MM.1S (cell line): ENCODE measurements at regions not wholly inside any gene's neighbourhood (a gene's known extent, or its start where the extent isn't known, plus 50 kb on each side); places are given as distances from the start of the nearest gene placed in this dataset.
"Not testable (repeated sequence)": the region's sequence is repeated elsewhere in the genome, so short reads cannot be mapped to it uniquely, and the experiment has no call there.

ENCODE experiments used
- DNase-seq: peaks from one replicate; pipeline ENCODE4 v3.0.0-alpha.2; 2015
- H2AFZ ChIP-seq: fragments of 300-600 bp; sonication (generic); 2 replicates; pipeline ENCODE4 v1.6.0; 2016; ENCODE audit warnings: antibody characterized with exemption, low read length
- H3F3A ChIP-seq: fragments of 300-600 bp; sonication (generic); 2 replicates; pipeline ENCODE4 v1.6.1; 2016; ENCODE audit warnings: mild to moderate bottlenecking, antibody characterized with exemption, low read length, moderate library complexity, mixed read lengths; ENCODE audit not compliant: insufficient read depth
- H3K27ac ChIP-seq: fragments of 300-600 bp; sonication (generic); 2 replicates; pipeline ENCODE4 v1.5.1; 2016; ENCODE audit warnings: mild to moderate bottlenecking, low read length
- H3K27me3 ChIP-seq: fragments of 300-600 bp; sonication (generic); replicated peaks from 2 replicates; pipeline ENCODE4 v1.6.0; 2016; ENCODE audit warnings: low read length; ENCODE audit not compliant: insufficient read depth
- H3K36me3 ChIP-seq: fragments of 300-600 bp; sonication (generic); replicated peaks from 2 replicates; pipeline ENCODE4 v1.6.1; 2016; ENCODE audit warnings: mild to moderate bottlenecking, low read length, mixed read lengths; ENCODE audit not compliant: insufficient read depth
- H3K4me1 ChIP-seq: fragments of 300-600 bp; sonication (generic); 2 replicates; pipeline ENCODE4 v1.6.1; 2016; ENCODE audit warnings: low read length, mixed read lengths
- H3K4me2 ChIP-seq: fragments of 300-600 bp; sonication (generic); 2 replicates; pipeline ENCODE4 v1.6.0; 2016; ENCODE audit warnings: low read depth, low read length
- H3K4me3 ChIP-seq: fragments of 300-600 bp; sonication (generic); 2 replicates; pipeline ENCODE4 v1.5.1; 2016; ENCODE audit warnings: low read length, mixed read lengths
- H3K79me2 ChIP-seq: fragments of 300-600 bp; sonication (generic); 2 replicates; pipeline ENCODE4 v1.6.1; 2016; ENCODE audit warnings: mixed run types, low read length, mixed read lengths
- H3K9ac ChIP-seq: fragments of 300-600 bp; sonication (generic); 2 replicates; pipeline ENCODE4 v1.6.1; 2016; ENCODE audit warnings: low read length, mixed read lengths
- H3K9me2 ChIP-seq: fragments of 300-600 bp; sonication (generic); replicated peaks from 2 replicates; pipeline ENCODE4 v1.6.1; 2016; ENCODE audit warnings: mild to moderate bottlenecking, low read length, mixed read lengths; ENCODE audit not compliant: insufficient read depth
- H3K9me3 ChIP-seq: fragments of 300-600 bp; sonication (generic); replicated peaks from 2 replicates; pipeline ENCODE4 v1.6.1; 2016; ENCODE audit warnings: mild to moderate bottlenecking, low read length, mixed read lengths; ENCODE audit not compliant: insufficient read depth
- H4K20me1 ChIP-seq: fragments of 300-600 bp; sonication (generic); 2 replicates; pipeline ENCODE4 v1.6.1; 2016; ENCODE audit warnings: mild to moderate bottlenecking, low read length, moderate library complexity, mixed read lengths; ENCODE audit not compliant: insufficient read depth
- CTCF ChIP-seq: fragments of 300-600 bp; sonication (generic); IDR thresholded peaks from 2 replicates; pipeline ENCODE4 v1.5.1; 2016; ENCODE audit warnings: antibody characterized with exemption, low read length, mixed read lengths
- EZH2 ChIP-seq: fragments of 300-600 bp; sonication (generic); optimal IDR thresholded peaks from 2 replicates; pipeline ENCODE3; 2017; ENCODE audit warnings: low read depth, mild to moderate bottlenecking, antibody characterized with exemption, low read length, mixed read lengths
- EZH2phosphoT487 ChIP-seq: fragments of 300-600 bp; sonication (generic); IDR thresholded peaks from 2 replicates; pipeline ENCODE4 v1.6.1; 2018; ENCODE audit warnings: antibody characterized with exemption, low read length

GRCh38 chr11:38646382-38646781 lies 2048.3 kb upstream of the RAG2 start:
- Histone ChIP-seq H3F3A (no peaks in the 10 kb centered on the region), H3K79me2 (no peaks in the 10 kb centered on the region), H3K9ac (no peak overlapping the region), H4K20me1 (no peaks in the 10 kb centered on the region), H3K9me3 (no peaks in the 10 kb centered on the region), H3K4me1 (no peaks in the 10 kb centered on the region), H3K36me3 (no peaks in the 10 kb centered on the region), H3K4me3 (no peak overlapping the region), H3K4me2 (no peak overlapping the region), H2AFZ (no peak overlapping the region), H3K27me3 (no peaks in the 10 kb centered on the region), H3K27ac (no peak overlapping the region), H3K9me2 (no peaks in the 10 kb centered on the region)
- TF ChIP-seq CTCF (no peak), EZH2 (no peak), EZH2phosphoT487 (no peak)
- DNase-seq: no peak

- Histone ChIP-seq H3K79me2 (no peaks in the 10 kb centered on the region), H3K4me3 (no peak overlapping the region), H3K4me1 (no peaks in the 10 kb centered on the region), H3K9ac (no peak overlapping the region), H3K27ac (no peak overlapping the region), H3K9me2 (no peaks in the 10 kb centered on the region), H3F3A (no peaks in the 10 kb centered on the region), H3K36me3 (no peaks in the 10 kb centered on the region), H4K20me1 (no peaks in the 10 kb centered on the region), H2AFZ (no peak overlapping the region), H3K27me3 (no peaks in the 10 kb centered on the region), H3K9me3 (no peaks in the 10 kb centered on the region), H3K4me2 (no peak overlapping the region)
- DNase-seq: no peak
- TF ChIP-seq EZH2: no peak
- TF ChIP-seq CTCF: no peak
- no peak for TF ChIP-seq EZH2phosphoT487
These were observed 2042.8 kb upstream of the RAG2 start for GRCh38 chr11:38640854-38641253.

- TF ChIP-seq EZH2: no peak
- no peak for TF ChIP-seq EZH2phosphoT487
- no peak for TF ChIP-seq CTCF
- no peaks in the 10 kb centered on the region for H3K79me2 ChIP-seq
- H3K27ac ChIP-seq: no peak overlapping the region
- H3K4me3 ChIP-seq: no peak overlapping the region
- no peak overlapping the region for H3K4me2 ChIP-seq
- no peaks in the 10 kb centered on the region for H3K36me3 ChIP-seq
- H4K20me1 ChIP-seq: no peaks in the 10 kb centered on the region
- H3K27me3 ChIP-seq: no peaks in the 10 kb centered on the region
- H2AFZ ChIP-seq: no peak overlapping the region
- H3F3A ChIP-seq: no peaks in the 10 kb centered on the region
- no peak overlapping the region for H3K9ac ChIP-seq
- H3K9me3 ChIP-seq: no peaks in the 10 kb centered on the region
- no peak for DNase-seq
- H3K9me2 ChIP-seq: no peaks in the 10 kb centered on the region
- no peaks in the 10 kb centered on the region for H3K4me1 ChIP-seq
These were observed 2014.7 kb upstream of the RAG2 start for GRCh38 chr11:38612701-38613100.

GRCh38 chr11:38601371-38601770 lies 2003.3 kb upstream of the RAG2 start:
- not testable (repeated sequence) for H3F3A ChIP-seq, H3K9me3 ChIP-seq, H3K4me2 ChIP-seq, H4K20me1 ChIP-seq, H3K27me3 ChIP-seq, H3K36me3 ChIP-seq, H3K9me2 ChIP-seq, H3K79me2 ChIP-seq, DNase-seq, H3K27ac ChIP-seq, H3K4me3 ChIP-seq, H3K9ac ChIP-seq, H2AFZ ChIP-seq, H3K4me1 ChIP-seq
